GM12865 (cell line): ENCODE measurements at regions not wholly inside any gene's neighbourhood (a gene's known extent, or its start where the extent isn't known, plus 50 kb on each side); places are given as distances from the start of the nearest gene placed in this dataset.

Experiments used
- DNase-seq: peaks from one replicate; pipeline ENCODE4 v3.0.0; 2010; ENCODE audit warnings: low read depth
- H3K4me3 ChIP-seq: 2 replicates; pipeline ENCODE4 v1.5.1; 2011; ENCODE audit warnings: mild to moderate bottlenecking, low read depth, low read length, control low read depth
- CTCF ChIP-seq: IDR thresholded peaks from 2 replicates; pipeline ENCODE4 v1.5.1; 2011; ENCODE audit warnings: low read length, control low read depth, low read depth, inconsistent platforms; ENCODE audit not compliant: insufficient read depth; ENCODE audit errors: missing control alignments

- TF ChIP-seq CTCF = no peak
- no peak overlapping the region for H3K4me3 ChIP-seq
- no peak for DNase-seq
Observed at GRCh38 chr5:2125901-2126265, 243.2 kb upstream of the IRX4 start.

- H3K4me3 ChIP-seq = no peak overlapping the region
- TF ChIP-seq CTCF = no peak
- no peak for DNase-seq
Observed at GRCh38 chr5:2125171-2125900, 242.6 kb upstream of the IRX4 start.

GRCh38 chr5:2124434-2125170 lies 241.9 kb upstream of the IRX4 start:
- no peak overlapping the region for H3K4me3 ChIP-seq
- TF ChIP-seq CTCF = no peak
- DNase-seq = no peak

- TF ChIP-seq CTCF = no peak
- DNase-seq = no peak
- H3K4me3 ChIP-seq = no peak overlapping the region
Observed at GRCh38 chr5:2123874-2124273, 241.1 kb upstream of the IRX4 start.

GRCh38 chr5:2120361-2120760 lies 237.6 kb upstream of the IRX4 start:
- TF ChIP-seq CTCF = no peak
- DNase-seq = no peak
- no peak overlapping the region for H3K4me3 ChIP-seq

- no peak for TF ChIP-seq CTCF
- no peak for DNase-seq
- no peak overlapping the region for H3K4me3 ChIP-seq
Observed at GRCh38 chr5:2119573-2119972, 236.8 kb upstream of the IRX4 start.
